Activated effector memory CD4-positive, alpha-beta T cell treated with anti-CD3 and anti-CD28 coated beads, Interleukin-2, amount 50 U/mL, for 16 hours (primary cell): ENCODE measurements at regions not wholly inside any gene's neighbourhood (a gene's known extent, or its start where the extent isn't known, plus 50 kb on each side); places are given as distances from the start of the nearest gene placed in this dataset.

Experiments used
- DNase-seq: peaks from one replicate; pipeline ENCODE4 v3.0.0-alpha.2; 2020

DNA sequence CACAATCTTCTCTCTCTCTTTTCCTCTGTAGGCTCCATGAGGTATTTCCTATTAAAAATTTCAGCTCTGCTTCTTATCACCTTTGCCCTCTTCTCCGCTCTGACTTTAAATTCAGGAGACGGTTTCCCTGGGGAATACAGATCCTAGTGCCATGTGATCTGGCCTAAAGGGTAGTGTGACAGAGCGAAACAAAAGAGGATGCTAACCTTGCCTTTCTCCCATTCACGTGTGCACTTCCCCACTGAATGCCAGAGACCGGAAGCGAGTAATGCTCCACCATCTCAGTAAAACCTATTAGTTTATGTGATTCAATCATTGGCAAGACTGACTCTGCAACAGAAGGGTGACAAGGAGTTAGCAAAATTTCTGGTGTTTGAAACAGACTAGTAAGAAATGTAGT is 358.3 kb downstream of the ZNF521 start:
- no peak for DNase-seq

- no peak for DNase-seq
Observed at GRCh38 chr18:24995056-24995455, 356.9 kb downstream of the ZNF521 start.

DNA sequence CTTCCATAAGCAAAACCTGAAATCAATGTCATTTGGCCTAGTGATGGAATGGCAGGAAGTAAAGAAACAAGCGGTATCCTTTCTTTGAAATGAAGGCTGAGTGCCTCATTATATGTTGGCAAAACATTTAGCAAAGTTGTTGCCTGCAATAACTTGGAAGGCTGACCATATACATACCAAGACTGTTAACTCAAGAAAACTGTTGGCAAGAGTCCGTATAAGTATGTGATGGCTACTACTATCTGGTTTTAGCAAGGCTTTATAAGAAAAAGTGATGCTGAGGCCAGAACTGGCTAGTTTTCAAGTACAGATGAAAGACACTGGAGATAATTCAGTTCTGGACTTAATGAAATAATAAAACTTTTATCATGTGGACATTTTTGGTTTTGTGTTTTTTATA is 356.2 kb downstream of the ZNF521 start:
- DNase-seq = no peak

DNA sequence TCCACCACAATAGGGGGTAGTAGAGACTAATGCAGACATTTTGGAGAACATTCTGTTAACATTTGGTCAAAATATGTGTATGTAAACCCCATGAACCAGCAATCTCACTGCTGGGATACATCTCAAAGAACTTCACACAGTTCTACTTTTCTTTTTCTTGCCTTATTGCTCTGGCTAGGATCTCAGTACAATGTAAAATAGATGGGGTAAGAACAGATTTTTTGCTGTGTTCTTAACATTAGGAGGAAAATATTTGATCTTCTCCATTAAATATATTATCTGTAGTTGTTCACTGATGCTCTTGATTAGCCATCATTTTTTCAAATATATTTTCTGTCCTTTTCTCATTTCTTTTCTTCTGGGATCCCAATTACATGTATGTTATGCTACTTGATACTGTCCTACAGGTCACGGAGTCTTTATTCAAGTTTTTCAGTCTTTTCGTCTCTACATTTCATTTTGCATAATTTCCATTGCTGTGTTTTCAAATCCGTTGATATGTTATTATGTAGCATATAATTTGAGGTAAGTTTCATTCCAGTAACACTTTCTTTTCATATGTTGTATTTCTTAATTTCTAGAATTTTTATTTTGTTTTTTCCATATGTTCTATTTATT is 352.2 kb downstream of the ZNF521 start:
- DNase-seq = no peak

DNA sequence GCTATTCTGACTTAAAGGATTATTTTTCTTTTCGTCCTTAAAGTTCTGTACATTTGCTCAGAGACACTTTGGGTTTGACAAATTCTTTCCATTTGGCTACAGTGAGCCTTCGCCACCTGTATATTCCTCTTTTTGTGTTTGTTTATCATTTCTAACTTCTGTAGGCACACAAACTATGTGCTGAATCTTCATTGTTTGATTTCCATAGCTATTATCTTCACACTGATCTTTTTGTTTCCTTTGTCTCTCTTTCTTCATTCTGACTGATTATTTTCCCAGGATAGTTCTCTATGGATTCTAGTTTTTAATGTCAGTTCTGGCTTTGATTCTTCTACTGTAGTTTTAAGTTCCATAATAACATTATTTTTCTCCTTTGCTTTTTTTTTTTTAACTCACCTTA is 350.2 kb downstream of the ZNF521 start:
- DNase-seq = no peak

DNA sequence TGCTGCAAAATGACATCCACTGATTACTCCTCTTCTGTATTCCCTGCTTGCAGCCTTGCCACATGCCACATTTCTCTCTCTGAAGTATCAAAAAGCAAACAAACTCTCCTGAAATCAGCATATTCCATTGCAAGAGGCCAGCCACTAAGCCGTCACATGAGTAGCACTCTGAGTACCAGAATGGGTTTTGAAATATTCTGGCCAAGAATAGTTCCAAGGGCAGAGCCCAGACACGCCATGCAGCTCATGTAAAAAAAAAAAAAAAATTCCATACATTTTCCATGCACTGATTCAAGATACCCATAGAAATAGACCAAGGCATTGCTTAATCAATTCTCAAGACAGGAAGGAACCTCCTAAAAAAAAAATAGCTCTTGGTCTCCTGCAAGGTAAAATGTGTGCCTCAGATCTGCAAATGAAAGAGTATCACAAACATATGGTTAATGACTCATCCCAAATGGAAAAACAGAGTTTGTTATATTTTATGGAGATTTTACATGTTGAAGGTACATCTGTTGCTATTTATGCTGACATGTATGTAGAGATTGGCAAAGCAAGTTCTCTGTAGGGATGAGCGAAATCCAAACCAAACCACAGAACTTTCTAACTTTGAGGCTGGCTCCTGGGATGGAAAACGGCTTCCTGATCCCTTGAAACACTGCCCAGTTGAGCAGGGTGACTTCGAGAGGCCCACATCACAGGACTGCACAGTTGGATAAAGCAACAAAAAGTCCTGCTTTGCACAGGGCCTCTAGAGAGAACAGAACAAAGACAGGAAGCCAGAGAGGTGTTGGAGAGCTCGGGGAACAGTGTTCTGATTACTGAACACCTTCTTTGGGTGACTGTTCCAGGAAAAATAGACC is 346.2 kb downstream of the ZNF521 start:
- no peak for DNase-seq

GRCh38 chr18:25010623-25011374 is 341.2 kb downstream of the ZNF521 start:
- DNase-seq = no peak
